ENCODE measurements at regions not wholly inside any gene's neighbourhood (a gene's known extent, or its start where the extent isn't known, plus 50 kb on each side); places are given as distances from the start of the nearest gene placed in this dataset.
"Not testable (repeated sequence)": the region's sequence is repeated elsewhere in the genome, so short reads cannot be mapped to it uniquely, and the experiment has no call there.

- in situ Hi-C loops (cut with MboI; ENCODE audit: low sequenced_read_pairs): loop anchor here (25.0 kb wide), 1 partner anchor 788 kb away; no protein-coding TSS in a partner anchor
Measured at GRCh38 chr1:199550199-199551065, 477.1 kb upstream of the NR5A2 start.

DNA sequence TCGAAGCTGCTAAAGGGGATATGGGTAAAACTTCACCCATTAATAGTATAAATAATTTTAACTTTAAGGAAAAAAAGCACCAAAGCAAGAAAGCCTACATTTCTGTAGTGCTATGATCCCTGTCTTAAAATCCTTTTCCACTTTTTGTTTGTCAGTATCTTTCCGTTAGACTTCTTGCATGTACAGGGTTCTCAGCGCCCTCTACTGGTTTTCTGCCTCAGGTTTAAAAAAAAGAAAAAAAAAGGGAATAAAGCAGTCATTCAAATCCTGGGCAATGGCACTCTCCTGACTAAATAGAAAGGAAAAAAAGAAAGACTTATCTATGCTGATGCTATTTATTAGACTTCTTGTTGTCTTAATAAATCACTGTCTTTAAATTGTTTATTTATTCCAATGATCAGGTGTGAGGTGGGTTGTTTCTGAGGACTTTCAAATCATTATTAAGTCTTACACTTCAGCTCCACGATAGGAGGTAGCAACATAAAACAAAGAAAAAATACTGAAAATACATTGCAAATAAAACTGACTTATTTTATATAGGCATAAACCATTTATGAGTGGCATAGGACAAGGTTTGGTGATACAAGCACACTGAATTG lies 475.4 kb upstream of the NR5A2 start:
- in situ Hi-C loops (cut with MboI; ENCODE audit: low sequenced_read_pairs): loop anchor here (25.0 kb wide), 1 partner anchor 790 kb away; no protein-coding TSS in a partner anchor

- in situ Hi-C loops (cut with MboI; ENCODE audit: low sequenced_read_pairs): loop anchor here (25.0 kb wide), 1 partner anchor 791 kb away; no protein-coding TSS in a partner anchor
Measured at GRCh38 chr1:199553104-199553503, 474.4 kb upstream of the NR5A2 start.

- in situ Hi-C loops (cut with MboI; ENCODE audit: low sequenced_read_pairs): loop anchor here (25.0 kb wide), 1 partner anchor 799 kb away; no protein-coding TSS in a partner anchor
Measured at GRCh38 chr1:199561334-199561733, 466.2 kb upstream of the NR5A2 start.

DNA sequence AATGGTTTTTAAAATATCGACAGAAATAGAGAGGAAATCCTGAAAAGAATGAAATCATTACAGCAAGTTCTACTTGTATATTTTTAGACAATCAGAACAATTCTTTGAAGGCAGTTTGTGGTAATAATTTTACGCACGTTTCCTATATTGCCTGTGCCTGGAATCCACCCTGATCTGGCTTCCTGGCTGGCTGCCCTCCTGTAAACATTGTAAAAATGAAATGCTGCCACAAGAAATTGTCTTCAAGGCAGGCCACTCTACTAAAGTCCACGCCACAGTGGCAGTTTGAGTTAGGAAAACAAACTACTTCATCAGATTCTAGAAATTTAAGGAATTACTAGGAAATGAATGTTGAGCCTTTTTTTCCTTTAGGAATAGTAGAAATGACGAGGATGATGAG lies 454.5 kb upstream of the NR5A2 start:
- in situ Hi-C loops (cut with MboI; ENCODE audit: low sequenced_read_pairs): loop anchor here (25.0 kb wide), 1 partner anchor 811 kb away; no protein-coding TSS in a partner anchor

DNA sequence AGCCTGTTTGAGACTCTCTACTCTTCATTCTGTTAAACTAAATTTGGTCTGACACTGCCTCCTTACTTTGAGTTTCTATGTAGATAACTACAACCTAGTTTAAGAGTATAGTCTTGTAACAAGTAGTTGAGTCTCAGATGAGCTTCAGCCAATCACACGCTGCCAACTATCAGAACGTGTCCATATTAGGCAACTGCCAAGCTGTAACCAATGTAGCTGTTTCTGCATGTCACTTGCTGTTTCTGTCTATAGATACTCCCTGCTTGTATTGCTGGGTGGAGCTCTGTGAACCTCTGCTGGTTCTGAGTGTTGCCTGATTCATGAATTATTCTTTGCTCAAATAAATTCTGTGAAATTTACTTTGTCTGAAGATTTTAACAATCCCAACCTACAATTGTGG lies 452.6 kb upstream of the NR5A2 start:
- in situ Hi-C loops (cut with MboI; ENCODE audit: low sequenced_read_pairs): loop anchor here (25.0 kb wide), 1 partner anchor 813 kb away; no protein-coding TSS in a partner anchor

DNA sequence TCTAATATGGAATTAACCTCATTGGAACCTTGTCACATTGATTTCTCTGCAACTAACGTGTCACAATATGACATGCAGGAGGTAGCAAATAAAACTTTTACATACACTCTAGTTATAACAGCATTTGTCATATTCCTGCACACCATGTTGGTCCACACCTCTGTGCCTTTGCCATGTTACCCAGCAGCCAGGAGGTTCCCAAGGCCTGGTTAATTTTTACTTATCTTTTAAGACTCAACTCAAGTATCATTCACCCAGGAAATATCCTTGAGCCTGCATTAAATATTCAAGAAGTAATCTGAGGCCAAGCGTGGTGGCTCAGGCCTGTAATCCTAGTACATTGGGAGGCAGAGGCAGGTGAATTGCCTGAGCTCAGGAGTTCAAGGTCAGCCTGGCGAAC lies 447.2 kb upstream of the NR5A2 start:
- in situ Hi-C loops (cut with MboI; ENCODE audit: low sequenced_read_pairs): no loop called here

- in situ Hi-C loops (cut with MboI; ENCODE audit: low sequenced_read_pairs): no loop called here
Measured at GRCh38 chr1:199585392-199585791, 442.1 kb upstream of the NR5A2 start.

GRCh38 chr1:199590708-199591107 lies 436.8 kb upstream of the NR5A2 start:
- in situ Hi-C loops (cut with MboI; ENCODE audit: low sequenced_read_pairs): no loop called here

- in situ Hi-C loops (cut with MboI; ENCODE audit: low sequenced_read_pairs): no loop called here
Measured at GRCh38 chr1:199591468-199591867, 436.0 kb upstream of the NR5A2 start.

- in situ Hi-C loops (cut with MboI; ENCODE audit: low sequenced_read_pairs): no loop called here
Measured at GRCh38 chr1:199593475-199593874, 434.0 kb upstream of the NR5A2 start.

GRCh38 chr1:199596448-199596847 lies 431.1 kb upstream of the NR5A2 start:
- in situ Hi-C loops (cut with MboI; ENCODE audit: low sequenced_read_pairs): not testable (repeated sequence)

GRCh38 chr1:199597152-199597551 lies 430.4 kb upstream of the NR5A2 start:
- in situ Hi-C loops (cut with MboI; ENCODE audit: low sequenced_read_pairs): no loop called here

- in situ Hi-C loops (cut with MboI; ENCODE audit: low sequenced_read_pairs): no loop called here
Measured at GRCh38 chr1:199608414-199608813, 419.1 kb upstream of the NR5A2 start.

DNA sequence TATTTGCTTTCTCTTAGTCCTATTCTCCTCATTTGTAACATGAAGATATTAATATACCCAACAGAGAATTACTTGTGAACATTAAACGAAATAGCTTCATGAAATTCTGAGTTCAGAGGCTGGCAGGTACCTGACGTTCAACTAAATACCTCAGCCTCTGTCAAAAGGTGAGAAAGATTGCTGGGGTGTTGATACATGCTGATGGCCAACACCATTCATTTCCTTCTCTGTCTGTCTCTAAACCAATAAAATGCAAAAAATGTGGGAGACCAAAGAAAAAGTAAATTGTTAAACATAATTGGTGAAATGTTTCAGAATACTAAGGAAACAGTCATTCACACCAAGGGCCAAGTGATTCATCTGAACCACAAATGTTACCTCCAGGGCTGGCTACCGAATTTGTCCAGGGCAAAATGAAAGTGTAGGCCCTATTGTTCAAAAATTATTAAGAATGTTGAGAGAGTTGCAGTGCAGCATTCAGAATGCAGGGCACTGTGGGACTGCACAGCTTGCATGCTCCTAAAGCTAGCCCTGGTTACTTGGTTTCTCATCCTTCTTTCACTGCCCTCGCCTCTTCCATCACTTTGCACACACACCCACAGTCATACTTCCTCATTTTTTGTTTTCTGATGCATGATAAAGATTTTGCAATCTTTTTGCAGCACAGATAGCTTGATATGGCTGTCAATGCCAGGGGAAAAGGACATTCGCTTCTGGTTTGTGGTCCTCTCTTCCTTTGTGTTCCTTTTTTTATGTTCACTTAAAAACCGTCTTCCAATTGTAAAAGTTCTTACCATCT lies 414.3 kb upstream of the NR5A2 start:
- in situ Hi-C loops (cut with MboI; ENCODE audit: low sequenced_read_pairs): no loop called here

DNA sequence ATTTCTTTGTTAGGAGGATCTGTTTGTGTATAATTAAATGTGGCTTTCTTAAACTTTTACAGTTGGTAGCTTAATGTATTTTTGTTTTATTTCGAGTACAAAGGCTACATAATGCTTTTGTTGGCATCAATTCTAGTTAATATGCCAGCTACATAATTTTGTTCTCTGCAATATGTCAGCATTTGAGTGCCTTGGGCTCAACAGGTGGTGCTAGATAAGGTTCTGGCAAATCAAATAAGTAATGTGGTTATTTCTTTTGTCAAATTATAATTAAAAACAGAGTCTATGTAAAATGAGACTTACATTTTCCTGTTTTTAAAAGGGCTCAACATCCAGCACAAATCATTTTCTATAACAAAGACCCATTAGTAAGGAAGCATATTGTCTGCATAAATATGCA lies 410.6 kb upstream of the NR5A2 start:
- in situ Hi-C loops (cut with MboI; ENCODE audit: low sequenced_read_pairs): no loop called here

- in situ Hi-C loops (cut with MboI; ENCODE audit: low sequenced_read_pairs): no loop called here
Measured at GRCh38 chr1:199619223-199619622, 408.3 kb upstream of the NR5A2 start.

DNA sequence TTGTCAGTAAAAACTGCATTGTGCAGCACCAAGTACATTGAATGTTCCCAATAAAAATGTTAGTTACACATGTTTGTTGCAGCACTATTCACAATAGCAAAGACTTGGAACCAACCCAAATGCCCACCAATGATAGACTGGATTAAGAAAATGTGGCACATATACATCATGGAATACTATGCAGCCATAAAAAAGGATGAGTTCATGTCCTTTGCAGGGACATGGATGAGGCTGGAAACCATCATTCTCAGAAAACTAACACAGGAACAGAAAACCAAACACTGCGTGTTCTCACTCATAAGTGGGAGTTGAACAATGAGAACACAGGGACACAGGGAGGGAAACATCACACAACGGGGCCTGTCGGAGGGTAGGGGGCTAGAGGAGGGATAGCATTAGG lies 401.3 kb upstream of the NR5A2 start:
- in situ Hi-C loops (cut with MboI; ENCODE audit: low sequenced_read_pairs): not testable (repeated sequence)

GRCh38 chr1:199629624-199630023 lies 397.9 kb upstream of the NR5A2 start:
- in situ Hi-C loops (cut with MboI; ENCODE audit: low sequenced_read_pairs): no loop called here

DNA sequence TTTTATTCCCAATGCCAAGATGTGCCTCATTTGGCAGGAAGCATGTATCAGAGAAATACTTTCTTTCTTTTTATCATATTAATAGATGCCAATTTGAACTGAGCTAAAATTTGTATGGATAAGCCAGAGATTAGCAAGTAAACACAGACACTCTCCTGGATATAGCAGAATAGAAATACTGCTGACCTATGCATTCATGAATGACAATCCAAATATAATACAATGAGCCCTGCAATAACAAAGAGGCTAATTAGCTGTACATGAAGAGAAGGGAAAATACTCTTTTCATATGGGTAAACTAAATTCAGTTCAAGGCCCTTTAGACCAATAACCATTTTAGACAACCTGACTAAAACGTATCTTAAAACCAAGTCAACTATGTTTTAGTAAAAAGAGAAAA lies 388.1 kb upstream of the NR5A2 start:
- in situ Hi-C loops (cut with MboI; ENCODE audit: low sequenced_read_pairs): no loop called here

DNA sequence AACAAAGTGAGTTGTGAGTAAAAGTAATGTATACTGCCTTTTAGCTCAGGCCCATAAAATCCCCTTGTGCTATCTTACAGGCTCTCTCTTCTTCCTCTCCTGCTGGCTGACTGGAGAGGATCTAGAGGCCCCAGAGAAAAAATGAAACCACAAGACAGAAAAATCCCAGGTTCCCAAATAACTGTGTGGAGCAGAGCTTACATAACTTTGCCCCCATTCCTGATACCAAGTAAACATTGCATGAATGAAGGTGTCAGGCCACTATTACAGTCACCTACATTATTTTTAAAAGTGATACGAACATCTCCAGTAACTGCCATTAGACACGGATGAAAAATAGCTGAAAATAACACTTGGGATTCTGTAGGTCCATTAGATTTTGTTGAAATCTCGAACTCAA lies 386.0 kb upstream of the NR5A2 start:
- in situ Hi-C loops (cut with MboI; ENCODE audit: low sequenced_read_pairs): no loop called here

All from HL-60/S4 treated with retinoic acid at 250 ng/mL for 4 days and 3 days (cell line).